ENCODE measurements at regions not wholly inside any gene's neighbourhood (a gene's known extent, or its start where the extent isn't known, plus 50 kb on each side); places are given as distances from the start of the nearest gene placed in this dataset.

GRCh38 chr19:28501976-28502375 is 711.0 kb downstream of the UQCRFS1 start:
- no peak for DNase-seq
- TF ChIP-seq CTCF (conservative IDR thresholded peaks at IDR 0.05) (no peak), EZH2 (IDR thresholded peaks at IDR 0.05; ENCODE audit: low read depth) (no peak)
- BruUV-seq (replicated peaks): no TSS peak
- Histone ChIP-seq H3K9me3 (ENCODE audit: insufficient read depth, low read depth) (no peaks in the 10 kb centered on the region), H3K4me2 (no peak overlapping the region), H4K20me1 (ENCODE audit: insufficient read depth) (no peaks in the 10 kb centered on the region), H3K4me3 (no peak overlapping the region), H3K27ac (no peak overlapping the region), H3K27me3 (ENCODE audit: insufficient read depth, low read depth) (peaks cover 18% of the 10 kb centered on the region), H3F3A (ENCODE audit: insufficient read depth, low read depth) (no peaks in the 10 kb centered on the region), H3K9me2 (ENCODE audit: insufficient read depth) (no peaks in the 10 kb centered on the region), H2AFZ (no peak overlapping the region), H3K36me3 (ENCODE audit: low read depth) (no peaks in the 10 kb centered on the region), H3K79me2 (ENCODE audit: low read depth) (no peaks in the 10 kb centered on the region), H3K4me1 (replicated peaks; ENCODE audit: insufficient read depth) (no peaks in the 10 kb centered on the region)
- intact Hi-C loops (cut with micrococcal nuclease; ENCODE audit: unreplicated experiment): no loop called here
- ChIA-PET POLR2A (ENCODE audit: unreplicated experiment) (no interaction called here), CTCF (no interaction called here)

GRCh38 chr19:28500982-28501630 is 711.8 kb downstream of the UQCRFS1 start:
- BruUV-seq (replicated peaks): no TSS peak
- CTCF ChIA-PET: no interaction called here
- intact Hi-C loops (cut with micrococcal nuclease; ENCODE audit: unreplicated experiment): no loop called here

GRCh38 chr19:28500296-28500695 is 712.7 kb downstream of the UQCRFS1 start:
- Histone ChIP-seq H3K27ac (no peak overlapping the region), H3K4me2 (no peak overlapping the region), H3K9me3 (ENCODE audit: insufficient read depth, low read depth) (no peaks in the 10 kb centered on the region), H3K27me3 (ENCODE audit: insufficient read depth, low read depth) (peaks cover 18% of the 10 kb centered on the region), H4K20me1 (ENCODE audit: insufficient read depth) (no peaks in the 10 kb centered on the region), H2AFZ (no peak overlapping the region), H3K4me1 (replicated peaks; ENCODE audit: insufficient read depth) (no peaks in the 10 kb centered on the region), H3F3A (ENCODE audit: insufficient read depth, low read depth) (no peaks in the 10 kb centered on the region), H3K79me2 (ENCODE audit: low read depth) (no peaks in the 10 kb centered on the region), H3K36me3 (ENCODE audit: low read depth) (no peaks in the 10 kb centered on the region), H3K4me3 (no peak overlapping the region), H3K9me2 (ENCODE audit: insufficient read depth) (no peaks in the 10 kb centered on the region)
- CTCF ChIA-PET: no interaction called here
- intact Hi-C loops (cut with micrococcal nuclease; ENCODE audit: unreplicated experiment): no loop called here
- no TSS peak for BruUV-seq (replicated peaks)
- no peak for TF ChIP-seq EZH2 (IDR thresholded peaks at IDR 0.05; ENCODE audit: low read depth)
- no peak for TF ChIP-seq CTCF (conservative IDR thresholded peaks at IDR 0.05)
- POLR2A ChIA-PET (ENCODE audit: unreplicated experiment): no interaction called here
- DNase-seq: no peak

More at GRCh38 chr19:28500982-28501630, 711.8 kb downstream of the UQCRFS1 start:
- no peak overlapping the region for H3K4me2 ChIP-seq
- H3K4me3 ChIP-seq: no peak overlapping the region
- peaks cover 18% of the 10 kb centered on the region for H3K27me3 ChIP-seq (ENCODE audit: insufficient read depth, low read depth)
- H3K9me2 ChIP-seq (ENCODE audit: insufficient read depth): no peaks in the 10 kb centered on the region
- TF ChIP-seq CTCF (conservative IDR thresholded peaks at IDR 0.05) (no peak), EZH2 (IDR thresholded peaks at IDR 0.05; ENCODE audit: low read depth) (no peak)
- no peak for DNase-seq
- no peaks in the 10 kb centered on the region for H3K79me2 ChIP-seq (ENCODE audit: low read depth)
- no peaks in the 10 kb centered on the region for H4K20me1 ChIP-seq (ENCODE audit: insufficient read depth)
- no peaks in the 10 kb centered on the region for H3K4me1 ChIP-seq (replicated peaks; ENCODE audit: insufficient read depth)
- no peak overlapping the region for H2AFZ ChIP-seq
- POLR2A ChIA-PET (ENCODE audit: unreplicated experiment): no interaction called here
- H3K27ac ChIP-seq: no peak overlapping the region
- no peaks in the 10 kb centered on the region for H3K36me3 ChIP-seq (ENCODE audit: low read depth)
- H3K9me3 ChIP-seq (ENCODE audit: insufficient read depth, low read depth): no peaks in the 10 kb centered on the region
- H3F3A ChIP-seq (ENCODE audit: insufficient read depth, low read depth): no peaks in the 10 kb centered on the region

Measured in PC-9 (cell line).